GM18499 (cell line): ENCODE measurements at regions not wholly inside any gene's neighbourhood (a gene's known extent, or its start where the extent isn't known, plus 50 kb on each side); places are given as distances from the start of the nearest gene placed in this dataset.
"Not testable (repeated sequence)": the region's sequence is repeated elsewhere in the genome, so short reads cannot be mapped to it uniquely, and the experiment has no call there.

Experiments used
- ATAC-seq: cut with Tn5 transposase; IDR thresholded peaks from one replicate; pipeline ENCODE4 v1.9.1; 2021; ENCODE audit warnings: moderate number of reproducible peaks; ENCODE audit not compliant: insufficient read depth, unreplicated experiment

GRCh38 chr13:97770231-97770630 lies 183.2 kb upstream of the IPO5 start:
- ATAC-seq: not testable (repeated sequence)

- not testable (repeated sequence) for ATAC-seq
Observed at GRCh38 chr13:97772466-97772865, 181.0 kb upstream of the IPO5 start.

- not testable (repeated sequence) for ATAC-seq
Observed at GRCh38 chr13:97774391-97775100, 178.9 kb upstream of the IPO5 start.

GRCh38 chr13:97780486-97780885 lies 173.0 kb upstream of the IPO5 start:
- ATAC-seq: no peak

- ATAC-seq: no peak
Observed at GRCh38 chr13:97781891-97782305, 171.6 kb upstream of the IPO5 start.

GRCh38 chr13:97786510-97786909 lies 167.0 kb upstream of the IPO5 start:
- ATAC-seq: no peak

GRCh38 chr13:97797553-97797952 lies 155.9 kb upstream of the IPO5 start:
- no peak for ATAC-seq

GRCh38 chr13:97798171-97798821 lies 155.2 kb upstream of the IPO5 start:
- ATAC-seq: no peak

- no peak for ATAC-seq
Observed at GRCh38 chr13:97798836-97799235, 154.6 kb upstream of the IPO5 start.

- no peak for ATAC-seq
Observed at GRCh38 chr13:97802213-97802612, 151.3 kb upstream of the IPO5 start.

GRCh38 chr13:97809576-97809975 lies 143.9 kb upstream of the IPO5 start:
- ATAC-seq: no peak

GRCh38 chr13:97810152-97810551 lies 143.3 kb upstream of the IPO5 start:
- no peak for ATAC-seq

- ATAC-seq: no peak
Observed at GRCh38 chr13:97822377-97822776, 131.1 kb upstream of the IPO5 start.

GRCh38 chr13:97826421-97827012 lies 127.0 kb upstream of the IPO5 start:
- no peak for ATAC-seq

GRCh38 chr13:97834250-97834649 lies 119.2 kb upstream of the IPO5 start:
- ATAC-seq: no peak

GRCh38 chr13:97843189-97843588 lies 110.3 kb upstream of the IPO5 start:
- ATAC-seq: no peak

GRCh38 chr13:97844151-97844550 lies 109.3 kb upstream of the IPO5 start:
- ATAC-seq: no peak

GRCh38 chr13:97848886-97849285 lies 104.6 kb upstream of the IPO5 start:
- ATAC-seq: no peak

GRCh38 chr13:97849305-97849704 lies 104.2 kb upstream of the IPO5 start:
- peak; percentile 96 for ATAC-seq

- no peak for ATAC-seq
Observed at GRCh38 chr13:97851269-97851668, 102.2 kb upstream of the IPO5 start.

GRCh38 chr13:97852181-97852874 lies 101.1 kb upstream of the IPO5 start:
- no peak for ATAC-seq
